ENCODE measurements at regions not wholly inside any gene's neighbourhood (a gene's known extent, or its start where the extent isn't known, plus 50 kb on each side); places are given as distances from the start of the nearest gene placed in this dataset.

DNA sequence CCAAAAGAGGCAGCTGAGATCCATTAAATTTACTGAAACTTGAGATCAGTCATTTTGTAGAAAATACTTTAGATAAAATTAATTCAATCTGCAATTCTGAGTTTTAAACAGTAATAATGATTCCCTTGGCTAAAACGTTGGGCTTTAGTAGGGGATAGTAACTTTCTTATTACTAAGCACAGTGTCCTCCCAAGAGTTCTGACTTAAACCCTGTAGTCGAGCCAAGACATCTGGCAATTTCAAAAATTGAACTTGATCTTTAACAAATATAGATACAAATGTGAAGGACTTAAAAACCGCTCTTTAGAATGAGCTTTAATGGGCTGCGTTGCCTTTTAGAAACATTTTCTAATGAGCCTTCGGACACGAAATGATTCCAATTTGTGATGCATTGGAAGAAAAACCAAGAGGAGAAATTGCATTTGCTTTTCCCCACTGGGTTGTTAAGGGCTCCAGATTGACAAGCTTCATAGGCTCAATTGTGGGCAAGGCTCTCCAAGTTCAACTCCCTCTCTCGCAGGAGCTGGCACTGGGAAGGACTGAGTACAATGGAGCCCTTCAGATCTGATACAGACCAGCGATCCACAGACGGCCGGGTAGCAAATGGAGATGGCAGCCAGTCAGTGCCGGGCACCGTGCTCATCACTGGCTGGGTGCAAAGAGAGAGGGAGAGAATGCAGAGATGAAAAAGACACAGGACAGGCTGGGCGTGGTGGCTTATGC lies 921.3 kb upstream of the AUTS2 start:
- Mint-ChIP-seq H3K36me3 (peaks cover 4% of the 10 kb centered on the region), H3K27me3 (no peaks in the 10 kb centered on the region), H3K4me1 (ENCODE audit: unreplicated experiment) (peaks cover 4% of the 10 kb centered on the region), H3K9me3 (peaks cover 4% of the 10 kb centered on the region), H3K27ac (peak overlapping the region; percentile 39), H3K4me3 (no peak overlapping the region)
- TF ChIP-seq, protein P1, sequence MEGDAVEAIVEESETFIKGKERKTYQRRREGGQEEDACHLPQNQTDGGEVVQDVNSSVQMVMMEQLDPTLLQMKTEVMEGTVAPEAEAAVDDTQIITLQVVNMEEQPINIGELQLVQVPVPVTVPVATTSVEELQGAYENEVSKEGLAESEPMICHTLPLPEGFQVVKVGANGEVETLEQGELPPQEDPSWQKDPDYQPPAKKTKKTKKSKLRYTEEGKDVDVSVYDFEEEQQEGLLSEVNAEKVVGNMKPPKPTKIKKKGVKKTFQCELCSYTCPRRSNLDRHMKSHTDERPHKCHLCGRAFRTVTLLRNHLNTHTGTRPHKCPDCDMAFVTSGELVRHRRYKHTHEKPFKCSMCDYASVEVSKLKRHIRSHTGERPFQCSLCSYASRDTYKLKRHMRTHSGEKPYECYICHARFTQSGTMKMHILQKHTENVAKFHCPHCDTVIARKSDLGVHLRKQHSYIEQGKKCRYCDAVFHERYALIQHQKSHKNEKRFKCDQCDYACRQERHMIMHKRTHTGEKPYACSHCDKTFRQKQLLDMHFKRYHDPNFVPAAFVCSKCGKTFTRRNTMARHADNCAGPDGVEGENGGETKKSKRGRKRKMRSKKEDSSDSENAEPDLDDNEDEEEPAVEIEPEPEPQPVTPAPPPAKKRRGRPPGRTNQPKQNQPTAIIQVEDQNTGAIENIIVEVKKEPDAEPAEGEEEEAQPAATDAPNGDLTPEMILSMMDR (conservative IDR thresholded peaks at IDR 0.05) = no peak
- no peak for DNase-seq (ENCODE audit: extremely low spot score, unreplicated experiment)

- no peak for DNase-seq (ENCODE audit: extremely low spot score, unreplicated experiment)
- no peak overlapping the region for H3K27ac Mint-ChIP-seq
- H3K4me3 Mint-ChIP-seq = no peak overlapping the region
- no peaks in the 10 kb centered on the region for H3K27me3 Mint-ChIP-seq
- peaks cover 4% of the 10 kb centered on the region for H3K9me3 Mint-ChIP-seq
- TF ChIP-seq, protein P1 (conservative IDR thresholded peaks at IDR 0.05) = no peak
- peaks cover 12% of the 10 kb centered on the region for H3K4me1 Mint-ChIP-seq (ENCODE audit: unreplicated experiment)
- H3K36me3 Mint-ChIP-seq = peaks cover 4% of the 10 kb centered on the region
These were observed 920.1 kb upstream of the AUTS2 start for GRCh38 chr7:68678196-68678595.

DNA sequence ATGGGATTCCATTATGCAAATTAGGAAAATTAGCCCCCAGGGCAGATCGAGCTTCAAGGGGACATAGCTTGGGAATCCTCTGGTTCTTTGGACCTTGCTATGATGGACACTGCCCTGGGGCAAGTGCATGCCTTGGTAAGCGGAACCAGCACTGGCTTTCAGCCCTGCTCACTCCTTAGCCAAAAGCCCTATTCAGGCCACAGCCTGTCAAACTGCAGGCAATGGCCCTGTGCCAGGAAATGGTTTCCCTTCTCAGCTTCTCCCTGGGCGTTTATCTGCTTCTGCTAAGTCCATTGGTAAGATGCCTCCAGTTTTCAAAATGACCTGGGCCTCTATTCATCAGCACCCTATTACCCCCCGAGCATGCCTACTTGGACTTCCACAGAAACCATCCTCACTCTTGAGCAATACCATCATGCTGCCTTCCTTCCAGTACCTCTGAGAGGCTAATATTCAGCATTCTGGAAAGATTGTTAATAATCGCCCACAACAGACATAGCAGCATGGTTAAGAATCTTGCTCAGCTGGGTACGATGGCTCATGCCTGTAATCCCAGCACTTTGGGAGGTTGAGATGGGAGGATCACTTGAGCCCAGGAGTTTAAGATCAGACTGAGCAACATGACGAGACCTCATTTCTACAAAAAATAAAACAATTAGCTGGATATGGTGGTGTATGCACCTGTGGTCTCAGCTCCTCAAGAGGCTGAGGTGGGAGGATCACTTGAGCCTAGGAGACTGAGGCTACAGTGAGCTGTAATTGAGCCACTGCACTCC lies 918.6 kb upstream of the AUTS2 start:
- peaks cover 17% of the 10 kb centered on the region for H3K4me1 Mint-ChIP-seq (ENCODE audit: unreplicated experiment)
- peaks cover 4% of the 10 kb centered on the region for H3K9me3 Mint-ChIP-seq
- no peak overlapping the region for H3K4me3 Mint-ChIP-seq
- no peak for DNase-seq (ENCODE audit: extremely low spot score, unreplicated experiment)
- no peak overlapping the region for H3K27ac Mint-ChIP-seq
- H3K27me3 Mint-ChIP-seq = no peaks in the 10 kb centered on the region
- H3K36me3 Mint-ChIP-seq = no peaks in the 10 kb centered on the region
- TF ChIP-seq, protein P1 (conservative IDR thresholded peaks at IDR 0.05) = no peak

DNA sequence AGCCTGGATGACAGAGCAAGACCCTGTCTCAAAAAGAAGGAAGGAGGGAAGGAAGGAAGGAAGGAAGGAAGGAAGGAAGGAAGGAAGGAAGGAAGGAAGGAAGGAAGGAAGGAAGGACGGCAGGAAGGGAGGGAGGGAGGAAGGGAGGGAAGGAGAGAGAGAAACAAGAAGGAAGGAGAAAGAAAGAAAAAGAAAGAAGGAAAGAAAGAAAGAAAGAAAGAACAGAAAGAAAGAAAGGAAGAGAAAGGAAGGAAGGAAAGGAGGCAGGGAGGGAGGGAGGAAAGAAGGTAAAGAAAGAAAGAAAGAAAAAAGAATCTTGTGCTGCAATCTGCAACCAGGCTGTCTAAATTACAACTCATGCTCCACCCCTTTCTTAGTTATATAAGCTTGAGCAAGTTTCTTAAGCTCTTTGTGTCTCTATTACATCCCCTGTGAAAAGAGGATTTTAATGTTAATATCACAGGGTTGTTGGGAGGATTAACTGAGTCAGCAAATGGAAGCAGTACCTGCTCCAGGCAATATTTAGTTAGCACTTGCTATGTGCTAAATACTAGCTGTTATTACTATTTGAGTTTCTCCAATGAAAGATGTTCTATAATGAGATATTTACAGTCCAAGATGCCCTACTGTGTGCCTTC lies 917.9 kb upstream of the AUTS2 start:
- H3K27me3 Mint-ChIP-seq = no peaks in the 10 kb centered on the region
- no peak overlapping the region for H3K4me3 Mint-ChIP-seq
- peaks cover 4% of the 10 kb centered on the region for H3K9me3 Mint-ChIP-seq
- no peaks in the 10 kb centered on the region for H3K36me3 Mint-ChIP-seq
- H3K27ac Mint-ChIP-seq = no peak overlapping the region
- peaks cover 17% of the 10 kb centered on the region for H3K4me1 Mint-ChIP-seq (ENCODE audit: unreplicated experiment)
- TF ChIP-seq, protein P1 (conservative IDR thresholded peaks at IDR 0.05) = no peak
- no peak for DNase-seq (ENCODE audit: extremely low spot score, unreplicated experiment)

DNA sequence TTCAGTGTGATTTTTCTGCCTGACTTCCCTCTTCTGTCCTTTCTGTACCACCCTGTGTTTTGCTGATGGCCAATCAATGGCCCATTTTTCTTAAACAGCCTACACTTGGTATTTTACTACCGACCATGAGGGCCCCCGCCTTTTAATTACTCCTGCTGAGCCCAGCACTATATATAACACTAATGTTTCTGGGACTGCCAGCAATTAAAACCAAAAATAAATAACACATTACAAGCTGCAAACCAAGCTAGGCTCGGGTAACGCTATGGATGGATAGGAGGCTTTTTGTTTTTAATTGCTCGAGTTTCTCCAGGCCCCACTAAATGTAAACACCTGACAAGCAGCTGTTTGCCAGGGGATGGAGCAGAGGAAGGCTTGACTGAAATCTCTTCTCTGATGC lies 915.4 kb upstream of the AUTS2 start:
- Mint-ChIP-seq H3K9me3 (no peaks in the 10 kb centered on the region), H3K27me3 (no peaks in the 10 kb centered on the region), H3K27ac (no peak overlapping the region), H3K4me3 (no peak overlapping the region), H3K36me3 (no peaks in the 10 kb centered on the region), H3K4me1 (ENCODE audit: unreplicated experiment) (peaks cover 21% of the 10 kb centered on the region)
- TF ChIP-seq, protein P1 (conservative IDR thresholded peaks at IDR 0.05) = no peak
- no peak for DNase-seq (ENCODE audit: extremely low spot score, unreplicated experiment)

Data from type B pancreatic cell (in vitro differentiated cells).